ENCODE measurements at regions not wholly inside any gene's neighbourhood (a gene's known extent, or its start where the extent isn't known, plus 50 kb on each side); places are given as distances from the start of the nearest gene placed in this dataset.

DNA sequence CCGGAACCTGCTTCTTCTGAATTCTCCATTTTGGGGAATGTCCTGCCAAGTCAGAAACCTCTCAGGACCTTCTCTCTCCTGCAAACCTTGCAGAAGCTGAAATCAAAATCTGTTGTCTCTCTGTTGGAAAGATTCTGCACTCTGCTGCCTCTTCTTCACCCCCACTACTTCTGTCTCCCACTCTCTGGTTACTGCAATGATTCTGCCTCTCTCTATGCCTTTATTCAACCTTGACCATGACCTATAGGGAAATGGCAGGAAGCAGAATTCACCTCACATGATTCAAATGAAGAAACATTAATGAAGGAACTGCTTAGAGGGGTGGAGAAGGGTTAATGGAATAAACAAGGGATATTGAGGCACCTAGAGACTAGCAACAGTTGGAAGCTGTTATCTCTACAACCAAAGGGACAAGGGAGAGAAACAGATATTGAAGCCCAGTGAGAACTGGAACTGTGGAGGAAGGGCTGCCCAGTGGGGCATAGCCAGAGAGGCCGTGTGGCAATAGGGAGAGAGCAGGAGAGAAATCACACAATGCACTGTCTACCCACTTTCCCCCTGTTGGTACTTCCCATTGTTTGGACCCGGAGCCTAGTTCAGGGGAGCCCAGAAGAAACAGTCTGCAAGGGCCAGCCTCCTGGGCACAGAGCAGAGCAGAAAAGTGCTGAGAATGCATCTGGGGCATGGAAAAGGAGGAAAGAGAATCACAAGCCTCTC, 76.1 kb upstream of the JUN start:
- Histone ChIP-seq H3K4me2 (ENCODE audit: low read length) (no peak overlapping the region), H3K4me1 (ENCODE audit: control insufficient read depth, low read depth, low read length) (no peaks in the 10 kb centered on the region), H3K27me3 (ENCODE audit: insufficient read depth, low read length, poor library complexity) (no peaks in the 10 kb centered on the region), H3K4me3 (ENCODE audit: low read length) (no peak overlapping the region), H2BK120ac (ENCODE audit: low read depth, low read length) (no peak overlapping the region), H4K8ac (ENCODE audit: low read depth, low read length) (no peak overlapping the region), H2BK5ac (ENCODE audit: low read length) (no peak overlapping the region), H3K23ac (ENCODE audit: low read length) (no peak overlapping the region), H3K79me2 (ENCODE audit: control insufficient read depth, insufficient read depth, low read length) (no peaks in the 10 kb centered on the region), H2AK5ac (ENCODE audit: low read length) (no peak overlapping the region), H3K36me3 (ENCODE audit: control insufficient read depth, insufficient read depth, low read length) (no peaks in the 10 kb centered on the region), H3K56ac (ENCODE audit: low read length) (no peak overlapping the region), H3K4ac (ENCODE audit: low read depth, low read length) (no peak overlapping the region), H3K27ac (ENCODE audit: low read depth, low read length) (no peak overlapping the region), H4K5ac (ENCODE audit: low read length) (no peak overlapping the region), H2BK15ac (replicated peaks; ENCODE audit: low read depth) (no peak overlapping the region), H3K9ac (ENCODE audit: low read length) (no peak overlapping the region), H3K79me1 (ENCODE audit: low read length) (no peaks in the 10 kb centered on the region), H3K18ac (ENCODE audit: low read length) (no peak overlapping the region)
- no CpG with 5 or more reads among the region's 3 CpGs for WGBS (ENCODE audit: extremely low coverage, insufficient coverage, low lambda C conversion rate)
- no peak for DNase-seq

DNA sequence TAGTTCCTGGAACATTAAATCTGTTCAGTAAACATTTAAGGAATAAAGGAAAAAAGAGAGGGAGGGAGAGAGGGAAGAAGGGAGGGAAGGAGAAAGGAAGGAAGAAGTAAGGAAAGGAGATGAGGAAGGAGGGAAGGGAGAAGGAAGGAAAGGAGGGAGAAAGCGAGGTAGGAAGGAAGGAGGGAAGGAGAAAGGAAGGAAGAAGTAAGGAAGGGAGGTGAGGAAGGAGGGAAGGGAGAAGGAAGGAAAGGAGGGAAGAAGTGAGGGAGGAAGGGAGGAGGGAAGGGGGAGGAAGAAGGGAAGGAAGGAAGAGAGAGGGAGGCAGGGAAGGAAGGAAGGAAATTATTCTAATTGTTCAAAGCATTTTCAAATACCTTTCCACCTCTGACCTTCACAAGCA, 77.2 kb upstream of the JUN start:
- no peak overlapping the region for H2AK5ac ChIP-seq (ENCODE audit: low read length)
- no peak overlapping the region for H2BK15ac ChIP-seq (replicated peaks; ENCODE audit: low read depth)
- no peak overlapping the region for H2BK5ac ChIP-seq (ENCODE audit: low read length)
- no peaks in the 10 kb centered on the region for H3K79me2 ChIP-seq (ENCODE audit: control insufficient read depth, insufficient read depth, low read length)
- H3K27ac ChIP-seq (ENCODE audit: low read depth, low read length) = no peak overlapping the region
- DNase-seq = no peak
- no peaks in the 10 kb centered on the region for H3K79me1 ChIP-seq (ENCODE audit: low read length)
- no peak overlapping the region for H3K23ac ChIP-seq (ENCODE audit: low read length)
- H3K56ac ChIP-seq (ENCODE audit: low read length) = no peak overlapping the region
- H3K9ac ChIP-seq (ENCODE audit: low read length) = no peak overlapping the region
- no peak overlapping the region for H3K4me3 ChIP-seq (ENCODE audit: low read length)
- no peak overlapping the region for H4K8ac ChIP-seq (ENCODE audit: low read depth, low read length)
- no peak overlapping the region for H3K4ac ChIP-seq (ENCODE audit: low read depth, low read length)
- no peaks in the 10 kb centered on the region for H3K36me3 ChIP-seq (ENCODE audit: control insufficient read depth, insufficient read depth, low read length)
- H3K4me2 ChIP-seq (ENCODE audit: low read length) = no peak overlapping the region
- no peaks in the 10 kb centered on the region for H3K27me3 ChIP-seq (ENCODE audit: insufficient read depth, low read length, poor library complexity)
- H3K4me1 ChIP-seq (ENCODE audit: control insufficient read depth, low read depth, low read length) = no peaks in the 10 kb centered on the region
- WGBS (ENCODE audit: extremely low coverage, insufficient coverage, low lambda C conversion rate) = 100% methylated on average over 1 of the region's 1 CpG
- H4K5ac ChIP-seq (ENCODE audit: low read length) = no peak overlapping the region
- no peak overlapping the region for H3K18ac ChIP-seq (ENCODE audit: low read length)
- H2BK120ac ChIP-seq (ENCODE audit: low read depth, low read length) = no peak overlapping the region

- H3K4me1 ChIP-seq (ENCODE audit: control insufficient read depth, low read depth, low read length) = no peaks in the 10 kb centered on the region
- H3K4me3 ChIP-seq (ENCODE audit: low read length) = no peak overlapping the region
- H2BK15ac ChIP-seq (replicated peaks; ENCODE audit: low read depth) = no peak overlapping the region
- no peak overlapping the region for H2BK5ac ChIP-seq (ENCODE audit: low read length)
- no peak overlapping the region for H2BK120ac ChIP-seq (ENCODE audit: low read depth, low read length)
- no peak overlapping the region for H3K27ac ChIP-seq (ENCODE audit: low read depth, low read length)
- no peak overlapping the region for H3K9ac ChIP-seq (ENCODE audit: low read length)
- no peak overlapping the region for H4K8ac ChIP-seq (ENCODE audit: low read depth, low read length)
- no peak for DNase-seq
- H3K4me2 ChIP-seq (ENCODE audit: low read length) = no peak overlapping the region
- H3K79me2 ChIP-seq (ENCODE audit: control insufficient read depth, insufficient read depth, low read length) = no peaks in the 10 kb centered on the region
- no peaks in the 10 kb centered on the region for H3K79me1 ChIP-seq (ENCODE audit: low read length)
- H2AK5ac ChIP-seq (ENCODE audit: low read length) = no peak overlapping the region
- no peak overlapping the region for H4K5ac ChIP-seq (ENCODE audit: low read length)
- no peak overlapping the region for H3K56ac ChIP-seq (ENCODE audit: low read length)
- no peak overlapping the region for H3K23ac ChIP-seq (ENCODE audit: low read length)
- H3K27me3 ChIP-seq (ENCODE audit: insufficient read depth, low read length, poor library complexity) = no peaks in the 10 kb centered on the region
- no peak overlapping the region for H3K18ac ChIP-seq (ENCODE audit: low read length)
- H3K36me3 ChIP-seq (ENCODE audit: control insufficient read depth, insufficient read depth, low read length) = no peaks in the 10 kb centered on the region
- no peak overlapping the region for H3K4ac ChIP-seq (ENCODE audit: low read depth, low read length)
Observed at GRCh38 chr1:58861506-58861905, 77.7 kb upstream of the JUN start.

- H2BK5ac ChIP-seq (ENCODE audit: low read length) = no peak overlapping the region
Observed at GRCh38 chr1:58862728-58863385, 79.0 kb upstream of the JUN start.

GRCh38 chr1:58864654-58865053, 80.8 kb upstream of the JUN start:
- Histone ChIP-seq H3K4me3 (ENCODE audit: low read length) (no peak overlapping the region), H3K27me3 (ENCODE audit: insufficient read depth, low read length, poor library complexity) (no peaks in the 10 kb centered on the region), H3K27ac (ENCODE audit: low read depth, low read length) (no peak overlapping the region), H2BK5ac (ENCODE audit: low read length) (no peak overlapping the region), H2AK5ac (ENCODE audit: low read length) (no peak overlapping the region), H3K36me3 (ENCODE audit: control insufficient read depth, insufficient read depth, low read length) (no peaks in the 10 kb centered on the region), H3K79me1 (ENCODE audit: low read length) (no peaks in the 10 kb centered on the region), H4K8ac (ENCODE audit: low read depth, low read length) (no peak overlapping the region), H2BK120ac (ENCODE audit: low read depth, low read length) (no peak overlapping the region), H2BK15ac (replicated peaks; ENCODE audit: low read depth) (no peak overlapping the region), H3K4me1 (ENCODE audit: control insufficient read depth, low read depth, low read length) (no peaks in the 10 kb centered on the region), H4K5ac (ENCODE audit: low read length) (no peak overlapping the region), H3K23ac (ENCODE audit: low read length) (no peak overlapping the region), H3K18ac (ENCODE audit: low read length) (no peak overlapping the region), H3K56ac (ENCODE audit: low read length) (no peak overlapping the region), H3K4ac (ENCODE audit: low read depth, low read length) (no peak overlapping the region), H3K4me2 (ENCODE audit: low read length) (no peak overlapping the region), H3K79me2 (ENCODE audit: control insufficient read depth, insufficient read depth, low read length) (no peaks in the 10 kb centered on the region), H3K9ac (ENCODE audit: low read length) (no peak overlapping the region)
- WGBS (ENCODE audit: extremely low coverage, insufficient coverage, low lambda C conversion rate) = no CpG with 5 or more reads among the region's 2 CpGs
- no peak for DNase-seq

More at GRCh38 chr1:58862728-58863385, 79.0 kb upstream of the JUN start:
- Histone ChIP-seq H3K79me1 (ENCODE audit: low read length) (no peaks in the 10 kb centered on the region), H3K36me3 (ENCODE audit: control insufficient read depth, insufficient read depth, low read length) (no peaks in the 10 kb centered on the region), H3K4ac (ENCODE audit: low read depth, low read length) (no peak overlapping the region), H3K4me3 (ENCODE audit: low read length) (no peak overlapping the region), H3K4me2 (ENCODE audit: low read length) (no peak overlapping the region), H3K4me1 (ENCODE audit: control insufficient read depth, low read depth, low read length) (no peaks in the 10 kb centered on the region), H4K5ac (ENCODE audit: low read length) (no peak overlapping the region), H2BK120ac (ENCODE audit: low read depth, low read length) (no peak overlapping the region), H3K27me3 (ENCODE audit: insufficient read depth, low read length, poor library complexity) (no peaks in the 10 kb centered on the region), H3K27ac (ENCODE audit: low read depth, low read length) (no peak overlapping the region), H4K8ac (ENCODE audit: low read depth, low read length) (no peak overlapping the region), H3K23ac (ENCODE audit: low read length) (no peak overlapping the region), H3K79me2 (ENCODE audit: control insufficient read depth, insufficient read depth, low read length) (no peaks in the 10 kb centered on the region), H2AK5ac (ENCODE audit: low read length) (no peak overlapping the region), H3K9ac (ENCODE audit: low read length) (no peak overlapping the region), H2BK15ac (replicated peaks; ENCODE audit: low read depth) (no peak overlapping the region), H3K56ac (ENCODE audit: low read length) (no peak overlapping the region), H3K18ac (ENCODE audit: low read length) (no peak overlapping the region)
- no CpG with 5 or more reads among the region's 1 CpG for WGBS (ENCODE audit: extremely low coverage, insufficient coverage, low lambda C conversion rate)
- DNase-seq = no peak

- H2BK15ac ChIP-seq (replicated peaks; ENCODE audit: low read depth) = no peak overlapping the region
- no peak overlapping the region for H3K4me2 ChIP-seq (ENCODE audit: low read length)
- no peaks in the 10 kb centered on the region for H3K79me1 ChIP-seq (ENCODE audit: low read length)
- WGBS (ENCODE audit: extremely low coverage, insufficient coverage, low lambda C conversion rate) = no CpG with 5 or more reads among the region's 2 CpGs
- no peak for DNase-seq
- no peak overlapping the region for H3K4ac ChIP-seq (ENCODE audit: low read depth, low read length)
- H3K4me1 ChIP-seq (ENCODE audit: control insufficient read depth, low read depth, low read length) = no peaks in the 10 kb centered on the region
- no peak overlapping the region for H2BK120ac ChIP-seq (ENCODE audit: low read depth, low read length)
- H4K8ac ChIP-seq (ENCODE audit: low read depth, low read length) = no peak overlapping the region
- no peak overlapping the region for H2AK5ac ChIP-seq (ENCODE audit: low read length)
- H3K27ac ChIP-seq (ENCODE audit: low read depth, low read length) = no peak overlapping the region
- no peaks in the 10 kb centered on the region for H3K79me2 ChIP-seq (ENCODE audit: control insufficient read depth, insufficient read depth, low read length)
- H3K23ac ChIP-seq (ENCODE audit: low read length) = no peak overlapping the region
- H2BK5ac ChIP-seq (ENCODE audit: low read length) = no peak overlapping the region
- no peak overlapping the region for H3K4me3 ChIP-seq (ENCODE audit: low read length)
- H3K36me3 ChIP-seq (ENCODE audit: control insufficient read depth, insufficient read depth, low read length) = no peaks in the 10 kb centered on the region
- H4K5ac ChIP-seq (ENCODE audit: low read length) = no peak overlapping the region
- no peak overlapping the region for H3K18ac ChIP-seq (ENCODE audit: low read length)
- no peak overlapping the region for H3K56ac ChIP-seq (ENCODE audit: low read length)
- H3K9ac ChIP-seq (ENCODE audit: low read length) = no peak overlapping the region
- H3K27me3 ChIP-seq (ENCODE audit: insufficient read depth, low read length, poor library complexity) = no peaks in the 10 kb centered on the region
Observed at GRCh38 chr1:58866578-58866977, 82.7 kb upstream of the JUN start.

Data from mesendoderm (in vitro differentiated cells).